WI38 (cell line): ENCODE measurements at regions not wholly inside any gene's neighbourhood (a gene's known extent, or its start where the extent isn't known, plus 50 kb on each side); places are given as distances from the start of the nearest gene placed in this dataset.

Experiments used
- H3K4me3 ChIP-seq: 2 replicates; pipeline ENCODE4 v1.5.1; 2011; ENCODE audit warnings: low read depth, mild to moderate bottlenecking, control low read depth, low read length
- CTCF ChIP-seq: IDR thresholded peaks from 2 replicates; pipeline ENCODE4 v1.5.1; 2012; ENCODE audit warnings: low read depth, mild to moderate bottlenecking, control low read depth, low read length

DNA sequence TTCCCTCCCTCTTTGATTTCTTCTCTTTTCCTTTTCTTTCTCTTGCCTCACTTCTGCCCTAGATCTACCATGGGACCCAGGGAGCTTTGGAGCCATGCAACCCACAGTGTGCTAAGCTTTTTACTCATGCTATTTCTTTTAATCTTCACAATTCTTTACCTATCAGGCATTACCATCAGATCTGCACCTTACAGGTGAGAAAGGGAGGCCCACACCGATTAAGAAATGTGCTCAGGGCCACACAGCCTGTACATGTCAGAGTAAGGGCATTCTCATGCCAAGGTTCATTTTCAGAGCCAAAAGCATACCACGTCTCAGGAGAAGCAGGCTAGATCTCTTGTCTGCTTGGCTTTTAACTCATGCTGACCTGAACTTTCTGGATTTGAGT, 161.9 kb downstream of the RPIA start:
- no peak for TF ChIP-seq CTCF
- no peak overlapping the region for H3K4me3 ChIP-seq

DNA sequence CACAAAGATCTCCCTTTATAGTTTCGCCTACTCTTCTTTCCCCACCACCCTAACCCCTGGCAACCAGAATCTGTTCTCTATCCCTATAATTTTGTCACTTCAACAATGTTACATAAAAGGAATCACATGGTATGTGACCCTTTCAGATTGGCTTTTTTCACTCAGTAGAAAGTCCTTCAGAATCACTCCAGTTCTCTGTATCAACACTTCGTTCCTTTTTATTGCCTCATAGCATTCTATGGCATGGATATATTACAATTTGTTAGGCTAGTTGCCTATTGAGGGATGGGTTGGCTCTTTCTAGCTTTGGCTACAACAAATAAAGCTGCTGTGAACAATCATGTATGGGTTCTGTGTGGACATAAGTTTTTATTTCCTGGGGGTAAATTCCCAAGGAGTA, 163.1 kb downstream of the RPIA start:
- no peak for TF ChIP-seq CTCF
- no peak overlapping the region for H3K4me3 ChIP-seq

GRCh38 chr2:88855620-88856408, 164.3 kb downstream of the RPIA start:
- no peak overlapping the region for H3K4me3 ChIP-seq
- no peak for TF ChIP-seq CTCF

DNA sequence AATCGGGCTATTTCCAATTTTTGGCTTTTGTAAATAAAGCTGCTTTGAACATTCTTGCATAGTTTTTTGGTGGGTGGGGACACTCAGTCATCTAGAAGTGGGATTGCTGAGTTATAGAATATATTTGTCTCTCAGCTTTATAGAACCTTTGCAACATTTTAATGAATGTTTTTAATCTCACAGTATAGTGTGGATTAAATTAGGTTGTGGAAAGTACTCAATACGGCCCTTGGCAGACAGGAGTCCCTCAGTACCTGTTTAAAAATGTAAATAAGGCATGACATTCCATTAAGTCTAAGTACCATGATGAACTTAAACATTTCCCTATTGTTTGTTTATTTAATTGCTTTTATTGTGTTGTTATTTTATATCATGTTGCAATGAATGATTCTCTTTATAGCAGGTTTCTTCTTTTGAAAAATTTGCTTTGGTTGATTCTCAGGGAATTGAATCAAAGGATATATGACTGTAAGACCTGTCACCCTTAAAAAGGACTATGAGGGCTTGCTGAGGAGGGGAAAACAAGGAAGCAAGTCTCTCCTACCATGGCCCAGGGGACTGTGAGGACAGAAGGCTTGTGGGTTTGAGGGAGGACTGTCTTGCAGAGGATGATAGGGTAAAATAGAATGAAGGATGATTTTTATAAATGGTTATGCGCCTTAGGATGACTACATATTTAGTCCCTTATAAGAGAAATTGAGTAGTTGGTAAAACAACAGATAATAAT, 165.1 kb downstream of the RPIA start:
- no peak for TF ChIP-seq CTCF
- no peak overlapping the region for H3K4me3 ChIP-seq

GRCh38 chr2:88857274-88857741, 165.8 kb downstream of the RPIA start:
- no peak overlapping the region for H3K4me3 ChIP-seq
- TF ChIP-seq CTCF: no peak

DNA sequence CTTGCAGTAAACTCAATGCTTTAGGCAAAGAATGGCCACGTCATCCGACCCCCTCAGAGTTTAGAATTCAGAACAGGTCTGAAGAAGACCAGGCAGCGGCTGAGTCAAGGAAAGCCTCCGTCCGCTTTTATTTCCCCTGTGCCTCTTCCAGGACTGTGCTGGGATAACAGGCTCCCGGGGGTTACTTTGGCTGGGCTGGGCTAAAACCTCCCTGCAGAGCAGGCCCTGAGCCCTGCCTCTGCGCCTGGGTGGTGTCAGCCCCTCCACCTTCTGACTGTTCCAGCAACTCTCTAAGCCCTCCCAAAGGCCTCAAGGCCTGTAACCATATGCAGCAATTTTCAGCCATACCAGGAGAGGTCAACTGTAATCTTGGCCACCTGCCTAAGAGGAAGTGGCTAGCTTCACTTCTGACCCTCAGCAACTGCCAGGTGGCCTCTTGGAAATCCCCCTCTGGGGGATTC, 166.5 kb downstream of the RPIA start:
- no peak overlapping the region for H3K4me3 ChIP-seq
- TF ChIP-seq CTCF: no peak

DNA sequence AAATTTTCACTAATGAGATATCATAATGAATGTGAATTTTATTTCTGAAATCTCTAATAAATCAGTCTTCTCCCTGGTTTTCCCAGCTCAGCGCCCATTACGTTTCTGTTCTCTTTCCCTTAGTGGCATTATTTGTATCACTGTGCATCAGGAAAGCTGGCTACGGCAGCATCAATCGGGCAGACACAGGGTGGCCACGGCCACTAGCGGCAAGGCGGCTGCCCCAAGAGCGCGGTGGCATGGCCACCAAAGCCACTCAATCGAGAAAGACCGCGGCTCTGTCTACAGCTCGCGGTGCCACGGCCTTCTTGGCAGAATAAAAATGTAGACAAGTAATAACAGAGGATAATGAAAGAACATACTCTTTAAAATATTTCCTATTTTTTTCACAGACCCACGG, 168.0 kb downstream of the RPIA start:
- no peak for TF ChIP-seq CTCF
- no peak overlapping the region for H3K4me3 ChIP-seq
